ENCODE measurements at regions not wholly inside any gene's neighbourhood (a gene's known extent, or its start where the extent isn't known, plus 50 kb on each side); places are given as distances from the start of the nearest gene placed in this dataset.
A peak's percentile ranks its signal among the peaks of the same experiment; 100 is the strongest.
"Not testable (repeated sequence)": the region's sequence is repeated elsewhere in the genome, so short reads cannot be mapped to it uniquely, and the experiment has no call there.

- no peak for DNase-seq (ENCODE audit: low read depth in 2 of 2)
Measured at GRCh38 chr7:67301667-67302066, 305.0 kb downstream of the TYW1 start.

- DNase-seq (ENCODE audit: low read depth in 2 of 2), result peak; percentile 99
Measured at GRCh38 chr7:67302113-67303039, 305.7 kb downstream of the TYW1 start.

- not testable (repeated sequence) for DNase-seq (ENCODE audit: low read depth in 2 of 2)
Measured at GRCh38 chr7:67304846-67305245, 308.2 kb downstream of the TYW1 start.

- no peak for DNase-seq (ENCODE audit: low read depth in 2 of 2)
Measured at GRCh38 chr7:67306331-67306730, 309.7 kb downstream of the TYW1 start.

- no peak for DNase-seq (ENCODE audit: low read depth in 2 of 2)
Measured at GRCh38 chr7:67309764-67310549, 313.3 kb downstream of the TYW1 start.

- DNase-seq (ENCODE audit: low read depth in 2 of 2), result no peak
Measured at GRCh38 chr7:67311901-67312300, 315.3 kb downstream of the TYW1 start.

- no peak for DNase-seq (ENCODE audit: low read depth in 2 of 2)
Measured at GRCh38 chr7:67313213-67313612, 316.6 kb downstream of the TYW1 start.

- DNase-seq (ENCODE audit: low read depth in 2 of 2), result not testable (repeated sequence)
Measured at GRCh38 chr7:67316902-67317301, 320.3 kb downstream of the TYW1 start.

GRCh38 chr7:67328257-67328656, 331.6 kb downstream of the TYW1 start:
- DNase-seq (ENCODE audit: low read depth in 2 of 2), result not testable (repeated sequence)

GRCh38 chr7:67335165-67335564, 338.5 kb downstream of the TYW1 start:
- not testable (repeated sequence) for DNase-seq (ENCODE audit: low read depth in 2 of 2)

- not testable (repeated sequence) for DNase-seq (ENCODE audit: low read depth in 2 of 2)
Measured at GRCh38 chr7:67335663-67336062, 339.0 kb downstream of the TYW1 start.

- not testable (repeated sequence) for DNase-seq (ENCODE audit: low read depth in 2 of 2)
Measured at GRCh38 chr7:67338545-67338944, 341.9 kb downstream of the TYW1 start.

- DNase-seq (ENCODE audit: low read depth in 2 of 2), result no peak
Measured at GRCh38 chr7:67341153-67341768, 344.6 kb downstream of the TYW1 start.

GRCh38 chr7:67343114-67343513, 346.5 kb downstream of the TYW1 start:
- no peak for DNase-seq (ENCODE audit: low read depth in 2 of 2)

GRCh38 chr7:67343572-67343971, 346.9 kb downstream of the TYW1 start:
- DNase-seq (ENCODE audit: low read depth in 2 of 2), result no peak

GRCh38 chr7:67344481-67345193, 348.0 kb downstream of the TYW1 start:
- DNase-seq (ENCODE audit: low read depth in 2 of 2), result no peak

GRCh38 chr7:67346126-67346525, 349.5 kb downstream of the TYW1 start:
- DNase-seq (ENCODE audit: low read depth in 2 of 2), result no peak

GRCh38 chr7:67346876-67347275, 350.2 kb downstream of the TYW1 start:
- no peak for DNase-seq (ENCODE audit: low read depth in 2 of 2)

- DNase-seq (ENCODE audit: low read depth in 2 of 2), result no peak
Measured at GRCh38 chr7:67348171-67348570, 351.5 kb downstream of the TYW1 start.

GRCh38 chr7:67357653-67358052, 361.0 kb downstream of the TYW1 start:
- not testable (repeated sequence) for DNase-seq (ENCODE audit: low read depth in 2 of 2)

GRCh38 chr7:67358316-67358715, 361.7 kb downstream of the TYW1 start:
- DNase-seq (ENCODE audit: low read depth in 2 of 2), result not testable (repeated sequence)

- not testable (repeated sequence) for DNase-seq (ENCODE audit: low read depth in 2 of 2)
Measured at GRCh38 chr7:67358738-67359137, 362.1 kb downstream of the TYW1 start.

Data from fibroblast of skin of left quadriceps (primary cell).